ENCODE measurements at regions not wholly inside any gene's neighbourhood (a gene's known extent, or its start where the extent isn't known, plus 50 kb on each side); places are given as distances from the start of the nearest gene placed in this dataset.

- H3K36me3 Mint-ChIP-seq (ENCODE audit: low read depth) = peaks cover under 1% of the 10 kb centered on the region
- peak overlapping the region; percentile 41 for H3K4me3 Mint-ChIP-seq (ENCODE audit: unreplicated experiment)
- TF ChIP-seq CTCF (IDR thresholded peaks at IDR 0.05) = peak; percentile 95
- DNase-seq (ENCODE audit: low spot score) = no peak
- no peaks in the 10 kb centered on the region for H3K9me3 Mint-ChIP-seq (ENCODE audit: low read depth)
- H3K27me3 Mint-ChIP-seq (ENCODE audit: low read depth) = no peaks in the 10 kb centered on the region
- peaks cover 15% of the 10 kb centered on the region for H3K4me1 Mint-ChIP-seq (ENCODE audit: low read depth)
- H3K27ac Mint-ChIP-seq (ENCODE audit: unreplicated experiment) = peak overlapping the region; percentile 82
These were observed 70.8 kb upstream of the ZBTB20 start for GRCh38 chr3:115217678-115218451.

- H3K36me3 Mint-ChIP-seq (ENCODE audit: low read depth) = peaks cover 1% of the 10 kb centered on the region
- peaks cover 15% of the 10 kb centered on the region for H3K4me1 Mint-ChIP-seq (ENCODE audit: low read depth)
- H3K27me3 Mint-ChIP-seq (ENCODE audit: low read depth) = no peaks in the 10 kb centered on the region
- no peaks in the 10 kb centered on the region for H3K9me3 Mint-ChIP-seq (ENCODE audit: low read depth)
- no peak for TF ChIP-seq CTCF (IDR thresholded peaks at IDR 0.05)
- no peak for DNase-seq (ENCODE audit: low spot score)
- H3K27ac Mint-ChIP-seq (ENCODE audit: unreplicated experiment) = no peak overlapping the region
- H3K4me3 Mint-ChIP-seq (ENCODE audit: unreplicated experiment) = no peak overlapping the region
These were observed 71.8 kb upstream of the ZBTB20 start for GRCh38 chr3:115218859-115219258.

GRCh38 chr3:115224687-115225086 lies 77.6 kb upstream of the ZBTB20 start:
- H3K4me3 Mint-ChIP-seq (ENCODE audit: unreplicated experiment) = no peak overlapping the region
- H3K27me3 Mint-ChIP-seq (ENCODE audit: low read depth) = no peaks in the 10 kb centered on the region
- no peak for DNase-seq (ENCODE audit: low spot score)

GRCh38 chr3:115226844-115227445 lies 79.9 kb upstream of the ZBTB20 start:
- peaks cover 2% of the 10 kb centered on the region for H3K9me3 Mint-ChIP-seq (ENCODE audit: low read depth)
- no peaks in the 10 kb centered on the region for H3K27me3 Mint-ChIP-seq (ENCODE audit: low read depth)
- H3K4me3 Mint-ChIP-seq (ENCODE audit: unreplicated experiment) = no peak overlapping the region
- peak overlapping the region; percentile 68 for H3K27ac Mint-ChIP-seq (ENCODE audit: unreplicated experiment)
- peaks cover 12% of the 10 kb centered on the region for H3K4me1 Mint-ChIP-seq (ENCODE audit: low read depth)
- peaks cover 1% of the 10 kb centered on the region for H3K36me3 Mint-ChIP-seq (ENCODE audit: low read depth)
- no peak for TF ChIP-seq CTCF (IDR thresholded peaks at IDR 0.05)
- no peak for DNase-seq (ENCODE audit: low spot score)

More at GRCh38 chr3:115224687-115225086, 77.6 kb upstream of the ZBTB20 start:
- Mint-ChIP-seq H3K4me1 (ENCODE audit: low read depth) (peaks cover 12% of the 10 kb centered on the region), H3K36me3 (ENCODE audit: low read depth) (peaks cover 1% of the 10 kb centered on the region), H3K9me3 (ENCODE audit: low read depth) (peaks cover 2% of the 10 kb centered on the region), H3K27ac (ENCODE audit: unreplicated experiment) (no peak overlapping the region)
- TF ChIP-seq CTCF (IDR thresholded peaks at IDR 0.05) = no peak

- H3K4me1 Mint-ChIP-seq (ENCODE audit: low read depth) = peaks cover 12% of the 10 kb centered on the region
- DNase-seq (ENCODE audit: low spot score) = no peak
- no peak for TF ChIP-seq CTCF (IDR thresholded peaks at IDR 0.05)
- peaks cover 2% of the 10 kb centered on the region for H3K9me3 Mint-ChIP-seq (ENCODE audit: low read depth)
- H3K27ac Mint-ChIP-seq (ENCODE audit: unreplicated experiment) = peak overlapping the region; percentile 68
- H3K27me3 Mint-ChIP-seq (ENCODE audit: low read depth) = no peaks in the 10 kb centered on the region
- no peak overlapping the region for H3K4me3 Mint-ChIP-seq (ENCODE audit: unreplicated experiment)
- H3K36me3 Mint-ChIP-seq (ENCODE audit: low read depth) = peaks cover 1% of the 10 kb centered on the region
These were observed 80.4 kb upstream of the ZBTB20 start for GRCh38 chr3:115227461-115227860.
